H1 (cell line): ENCODE measurements at regions not wholly inside any gene's neighbourhood (a gene's known extent, or its start where the extent isn't known, plus 50 kb on each side); places are given as distances from the start of the nearest gene placed in this dataset.

Source experiments
- CHD7 ChIP-seq: fragments of 300-600 bp; sonication (generic); IDR thresholded peaks from 2 replicates; pipeline ENCODE4 v1.7.1; 2012; ENCODE audit warnings: low read length, moderate library complexity, mild to moderate bottlenecking, inconsistent platforms; ENCODE audit not compliant: insufficient replicate concordance

GRCh38 chr12:105756961-105757360 lies 381.8 kb downstream of the NUAK1 start (continued):
- no peak for TF ChIP-seq CHD7
- TF ChIP-seq, all 59 proteins: peak for 0
